ENCODE measurements at regions not wholly inside any gene's neighbourhood (a gene's known extent, or its start where the extent isn't known, plus 50 kb on each side); places are given as distances from the start of the nearest gene placed in this dataset.
A peak's percentile ranks its signal among the peaks of the same experiment; 100 is the strongest.

- H3K27me3 ChIP-seq: no peaks in the 10 kb centered on the region
- no peak overlapping the region for H3K4me3 ChIP-seq
- no peak overlapping the region for H3K9ac ChIP-seq
- no peaks in the 10 kb centered on the region for H3K36me3 ChIP-seq
- peak overlapping the region in 2 of 11 experiments; percentile 3 to 18; a peak in 2 of 22 replicates for H3K4me2 ChIP-seq
- H3K4me1 ChIP-seq: peaks cover 0 to 8% (median 0%) of the 10 kb centered on the region in 10 experiments; a peak in 4 of 20 replicates
- H3K27ac ChIP-seq: no peak overlapping the region
- no peak for TF ChIP-seq Cebpa-rat (IDR thresholded peaks at IDR 0.05)
- H4K20me1 ChIP-seq: no peaks in the 10 kb centered on the region
- H3K9me3 ChIP-seq (replicated peaks in 1 of 11): no peaks in the 10 kb centered on the region
Measured at GRCh38 chr2:15038366-15039364, 406.1 kb downstream of the LRATD1 start.

GRCh38 chr2:15040429-15041084 lies 408.0 kb downstream of the LRATD1 start:
- Histone ChIP-seq H3K27me3 (no peaks in the 10 kb centered on the region), H3K36me3 (no peaks in the 10 kb centered on the region), H3K4me3 (no peak overlapping the region), H3K27ac (no peak overlapping the region), H3K4me2 (no peak overlapping the region), H3K4me1 (peaks cover 0 to 8% (median 0%) of the 10 kb centered on the region in 10 experiments; a peak in 4 of 20 replicates), H3K9ac (no peak overlapping the region), H4K20me1 (no peaks in the 10 kb centered on the region), H3K9me3 (replicated peaks in 1 of 11) (no peaks in the 10 kb centered on the region)
- no peak for TF ChIP-seq Cebpa-rat (IDR thresholded peaks at IDR 0.05)

DNA sequence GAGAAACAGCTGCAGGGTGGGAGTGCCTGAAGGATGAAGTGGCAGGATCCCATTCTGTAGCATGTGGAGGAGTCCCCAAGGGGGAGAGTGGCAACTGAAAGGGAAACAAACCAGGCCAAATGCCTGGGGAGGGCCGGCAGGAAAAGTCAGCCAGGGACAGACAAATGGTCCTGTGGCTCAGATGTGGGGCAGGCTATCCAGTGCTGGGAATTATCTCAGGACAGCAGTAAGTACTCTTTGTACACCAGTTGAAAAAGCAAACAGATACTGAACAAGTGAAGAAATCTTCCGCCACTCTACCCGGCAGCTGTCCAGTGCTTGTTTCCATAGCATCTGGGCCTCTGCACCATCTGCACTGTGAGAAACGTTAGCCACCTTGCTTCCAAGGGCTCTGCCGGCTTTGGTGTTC lies 408.9 kb downstream of the LRATD1 start:
- TF ChIP-seq Cebpa-rat (IDR thresholded peaks at IDR 0.05): no peak

GRCh38 chr2:15042801-15043217 lies 410.3 kb downstream of the LRATD1 start:
- H3K4me3 ChIP-seq: no peak overlapping the region
- H3K9me3 ChIP-seq (replicated peaks in 1 of 11): no peaks in the 10 kb centered on the region
- H4K20me1 ChIP-seq: 0 out of 22 replicates have a peak, but pooled peaks cover 0 to 7% (median 0%) of the 10 kb centered on the region in 11 experiments
- H3K4me1 ChIP-seq: peaks cover 0 to 8% (median 0%) of the 10 kb centered on the region in 10 experiments; a peak in 4 of 20 replicates
- H3K27ac ChIP-seq: no peak overlapping the region
- H3K4me2 ChIP-seq: no peak overlapping the region
- no peak for TF ChIP-seq Cebpa-rat (IDR thresholded peaks at IDR 0.05)
- no peaks in the 10 kb centered on the region for H3K36me3 ChIP-seq
- no peaks in the 10 kb centered on the region for H3K27me3 ChIP-seq
- H3K9ac ChIP-seq: no peak overlapping the region

More for the DNA sequence above, 408.9 kb downstream of the LRATD1 start:
- peaks cover 0 to 8% (median 0%) of the 10 kb centered on the region in 10 experiments; a peak in 4 of 20 replicates for H3K4me1 ChIP-seq
- H4K20me1 ChIP-seq: no peaks in the 10 kb centered on the region
- no peaks in the 10 kb centered on the region for H3K9me3 ChIP-seq (replicated peaks in 1 of 11)
- H3K4me2 ChIP-seq: no peak overlapping the region
- no peak overlapping the region for H3K9ac ChIP-seq
- H3K36me3 ChIP-seq: no peaks in the 10 kb centered on the region
- no peaks in the 10 kb centered on the region for H3K27me3 ChIP-seq
- no peak overlapping the region for H3K27ac ChIP-seq
- no peak overlapping the region for H3K4me3 ChIP-seq

DNA sequence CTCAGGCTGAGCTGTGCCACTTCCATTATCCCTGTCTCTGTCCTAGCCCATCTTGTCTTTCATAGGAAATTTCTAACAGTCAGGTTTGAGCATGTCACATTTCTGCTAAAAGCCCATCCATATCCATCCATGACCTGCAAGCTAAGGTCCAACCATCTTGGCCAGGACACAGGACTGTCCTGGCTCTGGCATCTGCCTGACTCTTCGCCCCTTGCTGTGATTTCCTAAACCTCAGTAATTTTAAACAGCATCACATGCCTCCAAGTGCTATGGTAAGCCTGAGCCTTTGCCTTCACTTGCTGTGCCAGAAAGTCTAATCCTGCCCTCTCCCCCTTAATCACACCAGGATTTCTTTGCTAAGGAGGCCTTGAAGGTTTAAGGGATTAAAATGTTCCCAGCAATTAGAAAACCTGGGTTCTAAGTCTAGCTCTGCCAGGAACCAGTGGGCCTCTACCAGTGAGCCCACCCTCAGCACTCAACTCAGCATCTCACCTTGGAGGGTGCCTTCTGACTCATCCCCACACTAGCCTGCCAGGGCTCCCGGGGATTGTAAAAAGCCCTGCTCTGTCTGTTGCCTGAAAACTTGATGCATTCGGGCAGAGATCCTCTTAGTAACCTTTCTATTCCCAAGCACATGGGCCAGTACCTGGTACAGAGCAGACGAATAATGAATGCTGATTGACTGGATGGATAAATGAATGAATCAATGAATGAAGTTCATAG lies 411.0 kb downstream of the LRATD1 start:
- no peak for TF ChIP-seq Cebpa-rat (IDR thresholded peaks at IDR 0.05)
- Histone ChIP-seq H3K27me3 (no peaks in the 10 kb centered on the region), H3K36me3 (no peaks in the 10 kb centered on the region), H4K20me1 (0 out of 22 replicates have a peak, but pooled peaks cover 0 to 8% (median 0%) of the 10 kb centered on the region in 11 experiments), H3K9me3 (replicated peaks in 1 of 11) (no peaks in the 10 kb centered on the region), H3K9ac (no peak overlapping the region), H3K4me3 (no peak overlapping the region), H3K27ac (no peak overlapping the region), H3K4me1 (peaks cover 0 to 4% (median 0%) of the 10 kb centered on the region in 10 experiments; a peak in 4 of 20 replicates), H3K4me2 (no peak overlapping the region)

DNA sequence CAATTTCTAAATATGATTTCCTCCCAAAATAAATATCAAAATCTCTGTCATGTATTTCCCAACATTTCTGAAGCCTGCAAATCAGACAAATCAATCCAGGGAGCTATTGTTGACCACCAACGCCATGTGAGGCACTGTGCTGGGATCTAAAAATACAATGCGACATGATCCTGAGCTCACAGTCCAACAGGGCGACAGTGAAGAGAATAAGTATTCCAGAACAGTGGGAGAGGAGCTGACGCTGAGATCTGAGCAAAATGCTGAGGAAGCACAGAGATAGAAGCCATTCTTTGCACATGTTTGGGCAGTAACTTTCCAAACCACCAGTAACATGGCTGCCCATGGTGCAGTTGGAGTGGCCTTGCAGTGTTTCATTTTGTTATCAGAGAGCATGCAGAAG lies 412.5 kb downstream of the LRATD1 start:
- TF ChIP-seq Cebpa-rat (IDR thresholded peaks at IDR 0.05): no peak

DNA sequence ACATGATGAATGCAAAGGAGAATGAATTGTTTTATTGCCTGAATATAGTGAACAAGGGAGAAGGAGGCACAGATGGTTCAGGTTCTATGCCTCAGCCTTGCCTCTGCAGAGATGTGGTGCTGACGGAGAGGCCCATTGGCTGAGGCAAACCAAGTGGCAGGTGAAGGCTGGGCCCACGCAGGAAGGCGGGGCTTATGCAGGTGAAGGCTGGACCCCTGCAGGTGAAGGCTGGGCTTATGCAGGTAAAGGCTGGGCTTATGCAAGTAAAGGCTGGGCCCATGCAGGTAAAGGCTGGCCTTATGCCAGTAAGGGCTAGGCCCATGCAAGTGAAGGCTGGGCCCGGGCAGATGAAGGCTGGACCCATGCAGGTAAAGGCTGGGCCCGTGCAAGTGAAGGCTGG lies 414.7 kb downstream of the LRATD1 start:
- H3K27me3 ChIP-seq: no peaks in the 10 kb centered on the region
- no peak overlapping the region for H3K27ac ChIP-seq
- no peaks in the 10 kb centered on the region for H3K36me3 ChIP-seq
- no peak for TF ChIP-seq Cebpa-rat (IDR thresholded peaks at IDR 0.05)
- H3K4me3 ChIP-seq: no peak overlapping the region
- H3K9me3 ChIP-seq (replicated peaks in 1 of 11): no peaks in the 10 kb centered on the region
- H4K20me1 ChIP-seq: peaks cover 0 to 8% (median 0%) of the 10 kb centered on the region in 11 experiments; a peak in 1 of 22 replicates
- H3K9ac ChIP-seq: no peak overlapping the region
- no peaks in the 10 kb centered on the region for H3K4me1 ChIP-seq
- H3K4me2 ChIP-seq: no peak overlapping the region

More for the DNA sequence above, 412.5 kb downstream of the LRATD1 start:
- Histone ChIP-seq H3K27me3 (no peaks in the 10 kb centered on the region), H3K9ac (no peak overlapping the region), H4K20me1 (peaks cover 0 to 8% (median 0%) of the 10 kb centered on the region in 11 experiments; a peak in 1 of 22 replicates), H3K4me2 (no peak overlapping the region), H3K4me1 (peaks cover 0 to 4% (median 0%) of the 10 kb centered on the region in 10 experiments; a peak in 1 of 20 replicates), H3K4me3 (no peak overlapping the region), H3K36me3 (no peaks in the 10 kb centered on the region), H3K27ac (no peak overlapping the region), H3K9me3 (replicated peaks in 1 of 11) (no peaks in the 10 kb centered on the region)

- H3K9me3 ChIP-seq (replicated peaks in 1 of 11): no peaks in the 10 kb centered on the region
- H3K36me3 ChIP-seq: no peaks in the 10 kb centered on the region
- no peak overlapping the region for H3K4me2 ChIP-seq
- no peak overlapping the region for H3K27ac ChIP-seq
- no peak overlapping the region for H3K9ac ChIP-seq
- no peaks in the 10 kb centered on the region for H3K4me1 ChIP-seq
- H3K27me3 ChIP-seq: no peaks in the 10 kb centered on the region
- no peak overlapping the region for H3K4me3 ChIP-seq
- TF ChIP-seq Cebpa-rat (IDR thresholded peaks at IDR 0.05): no peak
- peaks cover 0 to 8% (median 0%) of the 10 kb centered on the region in 11 experiments; a peak in 1 of 22 replicates for H4K20me1 ChIP-seq
Measured at GRCh38 chr2:15048000-15048399, 415.5 kb downstream of the LRATD1 start.
